Activated CD8-positive, alpha-beta memory T cell treated with anti-CD3 and anti-CD28 coated beads, Interleukin-2, amount 10 ng/mL, durations not matched to agents 7 days and 5 days (primary cell): ENCODE measurements at regions not wholly inside any gene's neighbourhood (a gene's known extent, or its start where the extent isn't known, plus 50 kb on each side); places are given as distances from the start of the nearest gene placed in this dataset.
"Not testable (repeated sequence)": the region's sequence is repeated elsewhere in the genome, so short reads cannot be mapped to it uniquely, and the experiment has no call there.

Experiments used
- ATAC-seq: fragments of 150-1000 bp; cut with Tn5 transposase; one replicate; pipeline ENCODE4 v1.10.0; 2021; ENCODE audit warnings: moderate library complexity
- CTCF ChIA-PET: fragments of 350-600 bp; sonication (Branson Sonifier 250); formaldehyde crosslinking; loops from one replicate; lab custom pipeline; 2021; ENCODE audit warnings: antibody characterized with exemption; lab: Charles Lee
- DNase-seq: peaks from one replicate; pipeline ENCODE4 v3.0.0-alpha.2; 2020
- H3K27ac Mint-ChIP-seq: one replicate; pipeline ENCODE4 v1.8.0; 2021; ENCODE audit warnings: mild to moderate bottlenecking, mixed read lengths
- H3K27me3 Mint-ChIP-seq: one replicate; pipeline ENCODE4 v1.8.0; 2021; ENCODE audit warnings: mixed read lengths
- H3K36me3 Mint-ChIP-seq: one replicate; pipeline ENCODE4 v1.8.0; 2021; ENCODE audit warnings: mild to moderate bottlenecking, mixed read lengths
- H3K4me1 Mint-ChIP-seq: one replicate; pipeline ENCODE4 v1.8.0; 2021; ENCODE audit warnings: mixed read lengths
- H3K4me3 Mint-ChIP-seq: one replicate; pipeline ENCODE4 v1.8.0; 2021; ENCODE audit warnings: mild to moderate bottlenecking, moderate library complexity, mixed read lengths
- H3K9me3 Mint-ChIP-seq: one replicate; pipeline ENCODE4 v1.8.0; 2022; ENCODE audit warnings: low read depth, mixed read lengths

- not testable (repeated sequence) for H3K27ac Mint-ChIP-seq
These were observed 756.2 kb upstream of the CTNND2 start for GRCh38 chr5:12660279-12661107.

GRCh38 chr5:12659686-12660085 is 755.4 kb upstream of the CTNND2 start:
- no peak for ATAC-seq
- Mint-ChIP-seq H3K27ac (no peak overlapping the region), H3K36me3 (peaks cover 2% of the 10 kb centered on the region), H3K4me3 (no peak overlapping the region), H3K9me3 (peaks cover 22% of the 10 kb centered on the region), H3K27me3 (no peaks in the 10 kb centered on the region), H3K4me1 (no peaks in the 10 kb centered on the region)
- CTCF ChIA-PET = no interaction called here
- no peak for DNase-seq

More at GRCh38 chr5:12660279-12661107, 756.2 kb upstream of the CTNND2 start:
- H3K36me3 Mint-ChIP-seq, H3K27me3 Mint-ChIP-seq, ATAC-seq, DNase-seq, H3K4me3 Mint-ChIP-seq, H3K4me1 Mint-ChIP-seq: not testable (repeated sequence)
- peaks cover 21% of the 10 kb centered on the region for H3K9me3 Mint-ChIP-seq
- CTCF ChIA-PET = interaction anchor here (0.7 kb wide), 1 partner anchor 15 kb away, joined by 3 read pairs; no protein-coding TSS in a partner anchor

DNA sequence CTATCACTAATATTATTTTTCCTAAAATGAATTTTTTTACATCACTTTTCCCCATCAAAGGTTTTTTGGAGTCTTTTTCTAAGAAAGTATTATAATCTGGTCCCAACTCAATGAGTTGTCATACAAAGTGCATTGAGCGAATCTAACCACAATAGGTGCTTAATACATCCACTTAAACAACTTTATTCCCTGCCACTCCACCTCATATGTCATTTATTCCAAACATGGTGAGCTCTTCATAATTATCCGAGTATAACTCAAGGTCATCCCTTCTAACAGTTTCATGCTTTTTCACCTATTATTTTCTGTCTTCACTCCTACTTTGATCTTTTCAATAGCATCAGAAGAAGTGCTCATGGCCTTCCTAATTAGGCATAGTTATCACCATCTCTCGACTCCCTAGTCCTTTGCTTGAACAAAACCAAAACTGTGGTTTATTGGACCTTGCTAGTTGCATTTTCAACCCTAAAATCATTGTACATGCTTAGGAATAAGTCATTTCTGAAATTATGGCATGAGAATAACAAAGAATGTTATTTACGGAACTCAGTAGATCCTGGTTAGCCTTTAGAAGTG is 754.7 kb upstream of the CTNND2 start:
- H3K4me3 Mint-ChIP-seq = no peak overlapping the region
- H3K27ac Mint-ChIP-seq = no peak overlapping the region

GRCh38 chr5:12657914-12658474 is 753.7 kb upstream of the CTNND2 start:
- H3K9me3 Mint-ChIP-seq = peaks cover 22% of the 10 kb centered on the region
- DNase-seq, ATAC-seq, H3K27ac Mint-ChIP-seq, H3K4me3 Mint-ChIP-seq, H3K27me3 Mint-ChIP-seq, H3K36me3 Mint-ChIP-seq, H3K4me1 Mint-ChIP-seq, CTCF ChIA-PET: not testable (repeated sequence)

More for the DNA sequence above, 754.7 kb upstream of the CTNND2 start:
- Mint-ChIP-seq H3K27me3 (no peaks in the 10 kb centered on the region), H3K36me3 (peaks cover 2% of the 10 kb centered on the region), H3K9me3 (peaks cover 22% of the 10 kb centered on the region), H3K4me1 (no peaks in the 10 kb centered on the region)
- no peak for DNase-seq
- no peak for ATAC-seq
- CTCF ChIA-PET = no interaction called here

- DNase-seq (no peak), ATAC-seq (no peak)
- peaks cover 15% of the 10 kb centered on the region for H3K9me3 Mint-ChIP-seq
- H3K27ac Mint-ChIP-seq = no peak overlapping the region
- no peaks in the 10 kb centered on the region for H3K27me3 Mint-ChIP-seq
- H3K36me3 Mint-ChIP-seq = no peaks in the 10 kb centered on the region
- no peak overlapping the region for H3K4me3 Mint-ChIP-seq
- CTCF ChIA-PET = no interaction called here
- no peaks in the 10 kb centered on the region for H3K4me1 Mint-ChIP-seq
These were observed 751.4 kb upstream of the CTNND2 start for GRCh38 chr5:12655675-12656074.

GRCh38 chr5:12652201-12652600 is 748.0 kb upstream of the CTNND2 start:
- CTCF ChIA-PET = no interaction called here
- Mint-ChIP-seq H3K4me1 (no peaks in the 10 kb centered on the region), H3K4me3 (no peak overlapping the region), H3K36me3 (no peaks in the 10 kb centered on the region), H3K27ac (no peak overlapping the region), H3K9me3 (peaks cover 11% of the 10 kb centered on the region), H3K27me3 (no peaks in the 10 kb centered on the region)
- DNase-seq = no peak
- no peak for ATAC-seq

DNA sequence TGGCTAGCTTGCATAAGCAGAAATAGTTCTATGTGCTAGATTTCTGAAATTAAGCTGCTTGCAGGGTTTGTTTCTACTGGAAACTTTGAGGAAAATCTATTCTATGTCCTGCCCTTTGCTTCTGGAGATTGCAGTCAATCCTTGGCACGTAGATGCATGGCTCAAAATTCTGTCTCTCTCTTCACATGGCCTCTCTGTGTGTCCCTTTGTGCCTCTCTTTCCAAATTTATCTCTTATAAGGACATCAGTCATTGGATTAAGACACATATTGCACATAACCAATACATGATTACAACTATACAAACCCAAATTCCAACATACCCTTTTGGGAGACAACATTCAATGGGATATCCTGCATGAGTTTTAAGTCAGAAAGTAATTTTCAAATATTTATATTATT is 744.3 kb upstream of the CTNND2 start:
- H3K27me3 Mint-ChIP-seq = no peaks in the 10 kb centered on the region
- no peaks in the 10 kb centered on the region for H3K4me1 Mint-ChIP-seq
- no peaks in the 10 kb centered on the region for H3K36me3 Mint-ChIP-seq

DNA sequence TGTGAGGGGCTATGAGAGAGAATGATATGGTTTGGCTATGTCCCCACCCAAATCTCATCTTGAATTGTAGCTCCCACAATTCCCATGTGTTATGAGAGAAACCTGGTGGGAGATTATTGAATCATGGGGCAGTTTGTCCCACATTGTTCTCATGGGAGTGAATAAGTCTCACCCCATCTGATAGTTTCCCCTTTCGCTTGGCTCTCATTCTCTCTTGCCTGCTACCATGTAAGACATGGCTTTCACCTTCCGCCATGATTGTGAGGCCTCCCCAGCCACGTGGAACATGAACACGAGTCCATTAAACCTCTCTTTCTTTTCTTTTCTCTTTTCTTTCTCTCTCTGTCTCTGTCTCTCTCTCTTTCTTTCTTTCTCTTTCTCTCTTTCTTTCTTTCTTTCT is 743.4 kb upstream of the CTNND2 start:
- Mint-ChIP-seq H3K4me3 (no peak overlapping the region), H3K27me3 (no peaks in the 10 kb centered on the region), H3K36me3 (no peaks in the 10 kb centered on the region), H3K9me3 (peaks cover 5% of the 10 kb centered on the region), H3K27ac (no peak overlapping the region), H3K4me1 (no peaks in the 10 kb centered on the region)
- CTCF ChIA-PET = no interaction called here
- no peak for ATAC-seq
- no peak for DNase-seq

More for the DNA sequence above, 744.3 kb upstream of the CTNND2 start:
- peaks cover 5% of the 10 kb centered on the region for H3K9me3 Mint-ChIP-seq
- H3K4me3 Mint-ChIP-seq = no peak overlapping the region
- no peak for ATAC-seq
- CTCF ChIA-PET = no interaction called here
- DNase-seq = no peak
- H3K27ac Mint-ChIP-seq = no peak overlapping the region

GRCh38 chr5:12645582-12645981 is 741.3 kb upstream of the CTNND2 start:
- DNase-seq (no peak), ATAC-seq (no peak)
- Mint-ChIP-seq H3K4me1 (no peaks in the 10 kb centered on the region), H3K27ac (no peak overlapping the region), H3K4me3 (no peak overlapping the region), H3K27me3 (no peaks in the 10 kb centered on the region), H3K9me3 (peaks cover 8% of the 10 kb centered on the region), H3K36me3 (no peaks in the 10 kb centered on the region)
- CTCF ChIA-PET = no interaction called here

DNA sequence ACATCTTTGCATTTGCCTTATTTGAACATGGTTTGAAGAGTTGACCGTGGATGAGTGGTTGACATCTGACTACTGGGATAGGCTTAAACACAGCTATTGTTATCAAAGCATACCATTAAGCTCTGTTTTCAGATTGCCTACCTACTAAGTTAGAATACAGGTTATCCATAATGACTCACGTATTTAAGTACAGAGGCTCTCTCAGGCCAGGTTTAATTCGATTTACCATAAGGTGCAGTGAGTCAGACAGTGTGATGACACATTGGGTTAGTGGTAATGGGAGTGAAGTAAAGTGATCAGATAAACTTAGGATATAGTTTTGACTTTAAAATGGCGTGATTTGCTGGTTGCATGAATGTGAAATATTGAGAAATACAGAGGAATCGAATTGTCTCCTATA is 732.0 kb upstream of the CTNND2 start:
- no peak overlapping the region for H3K4me3 Mint-ChIP-seq
- H3K4me1 Mint-ChIP-seq = no peaks in the 10 kb centered on the region
- no peak for DNase-seq
- ATAC-seq = no peak
- CTCF ChIA-PET = no interaction called here
- H3K36me3 Mint-ChIP-seq = no peaks in the 10 kb centered on the region
- H3K27ac Mint-ChIP-seq = no peak overlapping the region
- H3K27me3 Mint-ChIP-seq = no peaks in the 10 kb centered on the region
- H3K9me3 Mint-ChIP-seq = peaks cover 25% of the 10 kb centered on the region

- Mint-ChIP-seq H3K36me3 (no peaks in the 10 kb centered on the region), H3K27ac (no peak overlapping the region), H3K27me3 (no peaks in the 10 kb centered on the region), H3K4me3 (no peak overlapping the region), H3K4me1 (no peaks in the 10 kb centered on the region), H3K9me3 (peaks cover 19% of the 10 kb centered on the region)
- ATAC-seq = no peak
- CTCF ChIA-PET = no interaction called here
- no peak for DNase-seq
These were observed 722.3 kb upstream of the CTNND2 start for GRCh38 chr5:12626556-12626955.

DNA sequence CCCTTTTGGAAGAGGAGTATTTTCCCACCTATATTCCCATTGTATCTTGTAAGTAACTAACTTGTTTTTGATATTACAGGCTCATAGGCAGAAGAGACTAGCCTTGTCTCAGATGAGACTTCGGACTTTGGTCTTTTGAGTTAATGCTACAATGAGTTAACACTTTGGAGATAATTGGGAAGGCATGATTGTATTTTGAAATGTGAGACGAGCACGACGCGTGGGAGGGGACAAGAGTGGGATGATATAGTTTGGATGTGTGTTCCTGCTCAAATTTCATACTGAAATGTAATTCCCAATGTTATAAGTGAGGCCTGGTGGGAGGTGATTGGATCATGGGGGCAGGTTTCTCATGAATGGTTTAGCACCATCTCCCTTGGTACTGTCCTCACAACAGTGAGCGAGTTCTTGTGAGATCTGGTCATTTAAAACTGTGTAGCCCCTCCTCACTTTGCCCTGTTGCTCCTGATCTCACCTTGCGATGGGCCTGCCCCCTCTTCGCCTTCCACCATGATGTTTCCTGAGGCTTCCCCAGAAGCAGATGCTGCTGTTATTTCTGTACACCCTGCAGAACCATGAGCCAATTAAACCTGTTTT is 721.5 kb upstream of the CTNND2 start:
- no peak overlapping the region for H3K27ac Mint-ChIP-seq
- CTCF ChIA-PET = no interaction called here

GRCh38 chr5:12624776-12625560 is 720.7 kb upstream of the CTNND2 start:
- DNase-seq (no peak), ATAC-seq (no peak)
- CTCF ChIA-PET = no interaction called here
- Mint-ChIP-seq H3K4me3 (no peak overlapping the region), H3K27me3 (no peaks in the 10 kb centered on the region), H3K36me3 (no peaks in the 10 kb centered on the region), H3K27ac (no peak overlapping the region), H3K9me3 (peaks cover 21% of the 10 kb centered on the region), H3K4me1 (no peaks in the 10 kb centered on the region)

More for the DNA sequence above, 721.5 kb upstream of the CTNND2 start:
- Mint-ChIP-seq H3K36me3 (no peaks in the 10 kb centered on the region), H3K27me3 (no peaks in the 10 kb centered on the region), H3K9me3 (peaks cover 22% of the 10 kb centered on the region), H3K4me3 (no peak overlapping the region), H3K4me1 (no peaks in the 10 kb centered on the region)
- ATAC-seq (no peak), DNase-seq (no peak)
